ENCODE measurements at regions not wholly inside any gene's neighbourhood (a gene's known extent, or its start where the extent isn't known, plus 50 kb on each side); places are given as distances from the start of the nearest gene placed in this dataset.

- TF ChIP-seq TAF1 (IDR thresholded peaks at IDR 0.05; ENCODE audit: borderline replicate concordance, insufficient read depth, low read length) (no peak), SIN3A (IDR thresholded peaks at IDR 0.05; ENCODE audit: borderline replicate concordance, insufficient read depth, low read length) (no peak), POLR2AphosphoS5 (IDR thresholded peaks at IDR 0.05; ENCODE audit: low read depth, low read length) (no peak)
- TF ChIP-seq, protein P1, sequence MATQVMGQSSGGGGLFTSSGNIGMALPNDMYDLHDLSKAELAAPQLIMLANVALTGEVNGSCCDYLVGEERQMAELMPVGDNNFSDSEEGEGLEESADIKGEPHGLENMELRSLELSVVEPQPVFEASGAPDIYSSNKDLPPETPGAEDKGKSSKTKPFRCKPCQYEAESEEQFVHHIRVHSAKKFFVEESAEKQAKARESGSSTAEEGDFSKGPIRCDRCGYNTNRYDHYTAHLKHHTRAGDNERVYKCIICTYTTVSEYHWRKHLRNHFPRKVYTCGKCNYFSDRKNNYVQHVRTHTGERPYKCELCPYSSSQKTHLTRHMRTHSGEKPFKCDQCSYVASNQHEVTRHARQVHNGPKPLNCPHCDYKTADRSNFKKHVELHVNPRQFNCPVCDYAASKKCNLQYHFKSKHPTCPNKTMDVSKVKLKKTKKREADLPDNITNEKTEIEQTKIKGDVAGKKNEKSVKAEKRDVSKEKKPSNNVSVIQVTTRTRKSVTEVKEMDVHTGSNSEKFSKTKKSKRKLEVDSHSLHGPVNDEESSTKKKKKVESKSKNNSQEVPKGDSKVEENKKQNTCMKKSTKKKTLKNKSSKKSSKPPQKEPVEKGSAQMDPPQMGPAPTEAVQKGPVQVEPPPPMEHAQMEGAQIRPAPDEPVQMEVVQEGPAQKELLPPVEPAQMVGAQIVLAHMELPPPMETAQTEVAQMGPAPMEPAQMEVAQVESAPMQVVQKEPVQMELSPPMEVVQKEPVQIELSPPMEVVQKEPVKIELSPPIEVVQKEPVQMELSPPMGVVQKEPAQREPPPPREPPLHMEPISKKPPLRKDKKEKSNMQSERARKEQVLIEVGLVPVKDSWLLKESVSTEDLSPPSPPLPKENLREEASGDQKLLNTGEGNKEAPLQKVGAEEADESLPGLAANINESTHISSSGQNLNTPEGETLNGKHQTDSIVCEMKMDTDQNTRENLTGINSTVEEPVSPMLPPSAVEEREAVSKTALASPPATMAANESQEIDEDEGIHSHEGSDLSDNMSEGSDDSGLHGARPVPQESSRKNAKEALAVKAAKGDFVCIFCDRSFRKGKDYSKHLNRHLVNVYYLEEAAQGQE (IDR thresholded peaks at IDR 0.05; ENCODE audit: insufficient read depth in 1 of 2, low read depth in 2 of 2, low read length in 2 of 2), result no peak
These were observed 124.0 kb downstream of the HMX1 start for GRCh38 chr4:8747467-8748235.

All from PFSK-1 (cell line).